ENCODE measurements at regions not wholly inside any gene's neighbourhood (a gene's known extent, or its start where the extent isn't known, plus 50 kb on each side); places are given as distances from the start of the nearest gene placed in this dataset.
"Not testable (repeated sequence)": the region's sequence is repeated elsewhere in the genome, so short reads cannot be mapped to it uniquely, and the experiment has no call there.

GRCh38 chr3:174540116-174540908 is 318.8 kb upstream of the NAALADL2 start:
- DNase-seq (ENCODE audit: low read depth in 2 of 2) = no peak

GRCh38 chr3:174541708-174542315 is 317.3 kb upstream of the NAALADL2 start:
- no peak for DNase-seq (ENCODE audit: low read depth in 2 of 2)

GRCh38 chr3:174547801-174548435 is 311.2 kb upstream of the NAALADL2 start:
- no peak for DNase-seq (ENCODE audit: low read depth in 2 of 2)

GRCh38 chr3:174548841-174549623 is 310.1 kb upstream of the NAALADL2 start:
- no peak for DNase-seq (ENCODE audit: low read depth in 2 of 2)

GRCh38 chr3:174581558-174581957 is 277.6 kb upstream of the NAALADL2 start:
- DNase-seq (ENCODE audit: low read depth in 2 of 2) = no peak

- no peak for DNase-seq (ENCODE audit: low read depth in 2 of 2)
Measured at GRCh38 chr3:174583396-174583795, 275.7 kb upstream of the NAALADL2 start.

GRCh38 chr3:174587137-174587536 is 272.0 kb upstream of the NAALADL2 start:
- DNase-seq (ENCODE audit: low read depth in 2 of 2) = not testable (repeated sequence)

GRCh38 chr3:174596447-174596982 is 262.6 kb upstream of the NAALADL2 start:
- no peak for DNase-seq (ENCODE audit: low read depth in 2 of 2)

- no peak for DNase-seq (ENCODE audit: low read depth in 2 of 2)
Measured at GRCh38 chr3:174598885-174599439, 260.2 kb upstream of the NAALADL2 start.

- DNase-seq (ENCODE audit: low read depth in 2 of 2) = no peak
Measured at GRCh38 chr3:174613173-174613572, 246.0 kb upstream of the NAALADL2 start.

GRCh38 chr3:174614036-174614435 is 245.1 kb upstream of the NAALADL2 start:
- DNase-seq (ENCODE audit: low read depth in 2 of 2) = no peak

GRCh38 chr3:174618368-174619080 is 240.6 kb upstream of the NAALADL2 start:
- no peak for DNase-seq (ENCODE audit: low read depth in 2 of 2)

- no peak for DNase-seq (ENCODE audit: low read depth in 2 of 2)
Measured at GRCh38 chr3:174619239-174619638, 239.9 kb upstream of the NAALADL2 start.

GRCh38 chr3:174620138-174620537 is 239.0 kb upstream of the NAALADL2 start:
- no peak for DNase-seq (ENCODE audit: low read depth in 2 of 2)

- no peak for DNase-seq (ENCODE audit: low read depth in 2 of 2)
Measured at GRCh38 chr3:174620855-174621472, 238.2 kb upstream of the NAALADL2 start.

GRCh38 chr3:174633342-174633741 is 225.8 kb upstream of the NAALADL2 start:
- DNase-seq (ENCODE audit: low read depth in 2 of 2) = no peak

- no peak for DNase-seq (ENCODE audit: low read depth in 2 of 2)
Measured at GRCh38 chr3:174636451-174636850, 222.7 kb upstream of the NAALADL2 start.

GRCh38 chr3:174639406-174639805 is 219.7 kb upstream of the NAALADL2 start:
- no peak for DNase-seq (ENCODE audit: low read depth in 2 of 2)

- DNase-seq (ENCODE audit: low read depth in 2 of 2) = no peak
Measured at GRCh38 chr3:174639970-174640369, 219.2 kb upstream of the NAALADL2 start.

GRCh38 chr3:174640932-174641331 is 218.2 kb upstream of the NAALADL2 start:
- DNase-seq (ENCODE audit: low read depth in 2 of 2) = no peak
